ENCODE measurements at regions not wholly inside any gene's neighbourhood (a gene's known extent, or its start where the extent isn't known, plus 50 kb on each side); places are given as distances from the start of the nearest gene placed in this dataset.

- intact Hi-C loops (cut with DNase I), result no loop called here
- Histone ChIP-seq H3K27ac (no peak overlapping the region), H3K27me3 (no peaks in the 10 kb centered on the region), H3K4me3 (replicated peaks in 1 of 3) (no peak overlapping the region), H3K4me1 (peaks cover 0 to 4% of the 10 kb centered on the region in 2 donors), H3K36me3 (no peaks in the 10 kb centered on the region), H3K9me3 (no peaks in the 10 kb centered on the region)
- TF ChIP-seq, protein P1, sequence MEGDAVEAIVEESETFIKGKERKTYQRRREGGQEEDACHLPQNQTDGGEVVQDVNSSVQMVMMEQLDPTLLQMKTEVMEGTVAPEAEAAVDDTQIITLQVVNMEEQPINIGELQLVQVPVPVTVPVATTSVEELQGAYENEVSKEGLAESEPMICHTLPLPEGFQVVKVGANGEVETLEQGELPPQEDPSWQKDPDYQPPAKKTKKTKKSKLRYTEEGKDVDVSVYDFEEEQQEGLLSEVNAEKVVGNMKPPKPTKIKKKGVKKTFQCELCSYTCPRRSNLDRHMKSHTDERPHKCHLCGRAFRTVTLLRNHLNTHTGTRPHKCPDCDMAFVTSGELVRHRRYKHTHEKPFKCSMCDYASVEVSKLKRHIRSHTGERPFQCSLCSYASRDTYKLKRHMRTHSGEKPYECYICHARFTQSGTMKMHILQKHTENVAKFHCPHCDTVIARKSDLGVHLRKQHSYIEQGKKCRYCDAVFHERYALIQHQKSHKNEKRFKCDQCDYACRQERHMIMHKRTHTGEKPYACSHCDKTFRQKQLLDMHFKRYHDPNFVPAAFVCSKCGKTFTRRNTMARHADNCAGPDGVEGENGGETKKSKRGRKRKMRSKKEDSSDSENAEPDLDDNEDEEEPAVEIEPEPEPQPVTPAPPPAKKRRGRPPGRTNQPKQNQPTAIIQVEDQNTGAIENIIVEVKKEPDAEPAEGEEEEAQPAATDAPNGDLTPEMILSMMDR (IDR thresholded peaks at IDR 0.05), result no peak
- TF ChIP-seq POLR2A (IDR thresholded peaks at IDR 0.05), result no peak
- DNase-seq, result no peak
- 100% methylated on average over 1 of the region's 1 CpG for WGBS, 2 donors
Measured at GRCh38 chr11:71304045-71304444, 51.7 kb upstream of the SHANK2 start.

GRCh38 chr11:71302911-71303310 lies 50.5 kb upstream of the SHANK2 start:
- H3K27ac ChIP-seq, result no peak overlapping the region
- H3K4me3 ChIP-seq (replicated peaks in 1 of 3), result no peak overlapping the region
- no peaks in the 10 kb centered on the region for H3K27me3 ChIP-seq
- 82% methylated on average over 2 of the region's 2 CpGs for WGBS, 2 donors
- intact Hi-C loops (cut with DNase I), result no loop called here
- H3K4me1 ChIP-seq, result peaks cover 0 to 4% of the 10 kb centered on the region in 2 donors
- H3K9me3 ChIP-seq, result no peaks in the 10 kb centered on the region
- TF ChIP-seq, protein P1 (IDR thresholded peaks at IDR 0.05), result no peak
- no peak for TF ChIP-seq POLR2A (IDR thresholded peaks at IDR 0.05)
- H3K36me3 ChIP-seq, result no peaks in the 10 kb centered on the region
- DNase-seq, result no peak

DNA sequence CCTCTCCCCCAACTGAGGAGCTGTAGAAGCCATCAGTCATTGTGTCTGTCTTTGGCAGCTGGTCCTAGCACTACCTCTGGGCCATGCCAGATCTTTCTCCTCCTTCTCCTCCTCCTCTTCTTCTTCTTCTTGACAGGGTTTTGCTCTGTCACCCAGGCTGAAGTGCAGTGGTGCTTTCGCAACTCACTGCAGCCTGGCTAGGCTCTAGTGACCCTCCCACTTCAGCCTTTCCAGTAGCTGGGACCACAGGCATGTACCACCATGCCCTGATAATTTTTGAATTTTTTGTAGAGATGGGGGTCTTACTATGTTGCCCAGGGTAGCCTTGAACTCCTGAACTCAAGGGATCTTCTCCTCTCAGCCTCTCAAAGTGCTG lies 50.1 kb upstream of the SHANK2 start:
- no peaks in the 10 kb centered on the region for H3K27me3 ChIP-seq
- DNase-seq, result no peak
- 70 to 85% methylated on average over 1 of the region's 1 CpG for WGBS, 2 donors

More for the DNA sequence above, 50.1 kb upstream of the SHANK2 start:
- intact Hi-C loops (cut with DNase I), result no loop called here
- no peaks in the 10 kb centered on the region for H3K36me3 ChIP-seq
- no peaks in the 10 kb centered on the region for H3K9me3 ChIP-seq
- TF ChIP-seq, protein P1 (IDR thresholded peaks at IDR 0.05), result no peak
- no peak for TF ChIP-seq POLR2A (IDR thresholded peaks at IDR 0.05)
- H3K27ac ChIP-seq, result no peak overlapping the region
- H3K4me3 ChIP-seq (replicated peaks in 1 of 3), result no peak overlapping the region
- H3K4me1 ChIP-seq, result peaks cover 0 to 4% of the 10 kb centered on the region in 2 donors
